Astrocyte (in vitro differentiated cells and primary cell): ENCODE measurements at regions not wholly inside any gene's neighbourhood (a gene's known extent, or its start where the extent isn't known, plus 50 kb on each side); places are given as distances from the start of the nearest gene placed in this dataset.

ENCODE experiments used
- CTCF ChIP-seq: IDR thresholded peaks from 2 replicates; pipeline ENCODE4 v1.5.1; 2011; ENCODE audit warnings: low read depth, mild to moderate bottlenecking, inconsistent platforms, low read length, moderate library complexity; ENCODE audit not compliant: insufficient read depth
- EZH2 ChIP-seq: IDR thresholded peaks from 2 replicates; pipeline ENCODE4 v1.6.1; 2012; ENCODE audit warnings: mild to moderate bottlenecking, low read length, inconsistent platforms; ENCODE audit not compliant: insufficient read depth

GRCh38 chr13:53778937-53779336 is 750.3 kb downstream of the OLFM4 start:
- no peak for TF ChIP-seq EZH2
- no peak for TF ChIP-seq CTCF
